ENCODE measurements at regions not wholly inside any gene's neighbourhood (a gene's known extent, or its start where the extent isn't known, plus 50 kb on each side); places are given as distances from the start of the nearest gene placed in this dataset.

DNA sequence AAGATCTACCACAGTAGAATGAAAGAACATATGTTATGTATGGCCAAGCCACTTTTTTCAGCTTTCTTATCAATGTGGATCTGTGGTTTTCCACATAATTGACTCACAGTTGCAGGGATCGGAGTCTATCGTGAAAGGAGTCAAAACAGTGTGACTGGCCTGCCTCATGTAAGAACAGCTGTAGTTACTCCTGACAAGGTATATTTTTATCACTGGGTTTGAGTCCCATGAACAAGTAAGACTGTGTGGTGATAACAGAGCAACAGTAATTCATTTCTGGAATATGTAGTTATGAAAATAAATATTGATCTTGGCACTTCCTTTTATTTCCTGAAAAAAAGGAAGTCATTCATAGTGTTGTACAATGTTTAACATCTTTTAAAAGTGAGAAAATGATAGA lies 416.6 kb downstream of the KLF12 start:
- Mint-ChIP-seq H3K9me3 (no peaks in the 10 kb centered on the region), H3K27ac (no peak overlapping the region), H3K36me3 (peaks cover 16% of the 10 kb centered on the region), H3K4me3 (no peak overlapping the region), H3K27me3 (ENCODE audit: low read depth) (no peaks in the 10 kb centered on the region), H3K4me1 (peaks cover 10% of the 10 kb centered on the region)
- TF ChIP-seq, protein P1, sequence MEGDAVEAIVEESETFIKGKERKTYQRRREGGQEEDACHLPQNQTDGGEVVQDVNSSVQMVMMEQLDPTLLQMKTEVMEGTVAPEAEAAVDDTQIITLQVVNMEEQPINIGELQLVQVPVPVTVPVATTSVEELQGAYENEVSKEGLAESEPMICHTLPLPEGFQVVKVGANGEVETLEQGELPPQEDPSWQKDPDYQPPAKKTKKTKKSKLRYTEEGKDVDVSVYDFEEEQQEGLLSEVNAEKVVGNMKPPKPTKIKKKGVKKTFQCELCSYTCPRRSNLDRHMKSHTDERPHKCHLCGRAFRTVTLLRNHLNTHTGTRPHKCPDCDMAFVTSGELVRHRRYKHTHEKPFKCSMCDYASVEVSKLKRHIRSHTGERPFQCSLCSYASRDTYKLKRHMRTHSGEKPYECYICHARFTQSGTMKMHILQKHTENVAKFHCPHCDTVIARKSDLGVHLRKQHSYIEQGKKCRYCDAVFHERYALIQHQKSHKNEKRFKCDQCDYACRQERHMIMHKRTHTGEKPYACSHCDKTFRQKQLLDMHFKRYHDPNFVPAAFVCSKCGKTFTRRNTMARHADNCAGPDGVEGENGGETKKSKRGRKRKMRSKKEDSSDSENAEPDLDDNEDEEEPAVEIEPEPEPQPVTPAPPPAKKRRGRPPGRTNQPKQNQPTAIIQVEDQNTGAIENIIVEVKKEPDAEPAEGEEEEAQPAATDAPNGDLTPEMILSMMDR (IDR thresholded peaks at IDR 0.05; ENCODE audit: unreplicated experiment), result no peak
- DNase-seq (ENCODE audit: low spot score in 2 of 2, unreplicated experiment in 2 of 2), result no peak

DNA sequence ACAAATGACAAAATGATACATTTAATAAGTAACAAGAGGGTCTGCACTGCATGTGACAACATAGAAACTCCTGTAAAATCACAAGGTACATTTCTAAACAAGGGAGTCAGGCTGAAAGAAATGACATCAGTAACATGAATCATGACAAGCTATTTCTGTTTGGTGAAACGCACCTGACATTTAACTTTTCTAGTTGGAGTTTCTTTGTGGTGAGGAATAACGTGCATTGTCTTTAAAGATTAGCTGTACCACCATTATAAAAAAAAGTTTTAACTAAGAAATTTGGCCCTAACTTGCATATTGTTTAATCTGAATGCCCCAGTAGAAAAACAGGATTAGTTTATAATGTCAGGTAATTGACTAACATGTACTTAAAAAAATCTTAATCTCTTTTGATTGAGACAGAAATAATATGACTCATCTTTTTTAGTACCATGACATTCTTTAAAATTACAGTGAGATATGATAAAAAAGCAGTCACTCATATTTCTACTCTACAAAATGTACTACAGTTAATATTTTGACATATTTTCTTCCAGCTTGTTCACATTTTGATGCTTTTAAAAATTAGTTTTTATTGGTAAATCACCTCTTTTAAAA lies 418.2 kb downstream of the KLF12 start:
- no peaks in the 10 kb centered on the region for H3K27me3 Mint-ChIP-seq (ENCODE audit: low read depth)
- no peak overlapping the region for H3K27ac Mint-ChIP-seq
- H3K4me3 Mint-ChIP-seq, result no peak overlapping the region

DNA sequence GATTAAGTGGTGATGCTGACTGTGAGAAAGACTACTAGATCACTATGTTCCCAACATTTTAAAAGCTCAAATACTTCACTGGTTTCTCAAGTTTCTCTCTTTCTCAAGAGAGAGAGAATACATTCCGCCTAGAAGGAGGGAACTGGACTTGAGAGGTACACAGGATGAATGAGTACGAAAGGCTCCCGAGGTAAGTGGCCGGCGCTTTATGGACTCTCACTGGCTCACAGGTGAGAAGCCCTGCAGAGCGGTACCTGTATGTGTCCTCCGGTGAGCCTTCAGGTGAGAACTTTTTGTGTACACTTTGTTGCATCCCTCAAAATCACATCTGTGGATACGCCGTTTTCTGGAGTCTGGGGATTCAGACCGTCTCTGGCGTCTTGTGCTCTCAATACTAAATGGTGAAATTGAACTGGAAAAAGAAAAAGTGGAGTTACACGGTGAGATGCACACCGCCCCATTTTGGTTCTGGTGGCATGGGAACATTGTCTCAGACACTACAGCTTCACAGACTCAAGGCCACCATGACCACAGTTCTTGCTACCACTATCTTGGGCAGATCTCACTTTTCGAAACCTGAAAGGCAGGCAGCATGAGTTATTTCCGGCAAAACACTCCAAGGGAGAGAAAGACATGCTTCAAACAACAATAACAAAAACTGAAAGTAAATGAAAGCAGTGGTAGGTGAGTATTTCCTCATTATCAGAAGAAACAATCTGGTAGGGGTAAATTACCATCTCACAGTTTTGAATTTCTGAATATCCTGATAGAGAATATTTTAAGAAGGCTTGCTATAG lies 418.9 kb downstream of the KLF12 start:
- Mint-ChIP-seq H3K36me3 (peaks cover 35% of the 10 kb centered on the region), H3K27me3 (ENCODE audit: low read depth) (no peaks in the 10 kb centered on the region), H3K4me3 (no peak overlapping the region), H3K27ac (no peak overlapping the region), H3K4me1 (peaks cover 10% of the 10 kb centered on the region), H3K9me3 (peaks cover 6% of the 10 kb centered on the region)
- DNase-seq (ENCODE audit: low spot score in 2 of 2, unreplicated experiment in 2 of 2), result no peak
- TF ChIP-seq, protein P1 (IDR thresholded peaks at IDR 0.05; ENCODE audit: unreplicated experiment), result no peak

More for the DNA sequence above, 418.2 kb downstream of the KLF12 start:
- TF ChIP-seq, protein P1 (IDR thresholded peaks at IDR 0.05; ENCODE audit: unreplicated experiment), result no peak
- peaks cover 10% of the 10 kb centered on the region for H3K4me1 Mint-ChIP-seq
- H3K9me3 Mint-ChIP-seq, result peaks cover 6% of the 10 kb centered on the region
- peaks cover 29% of the 10 kb centered on the region for H3K36me3 Mint-ChIP-seq
- no peak for DNase-seq (ENCODE audit: low spot score in 2 of 2, unreplicated experiment in 2 of 2)

DNA sequence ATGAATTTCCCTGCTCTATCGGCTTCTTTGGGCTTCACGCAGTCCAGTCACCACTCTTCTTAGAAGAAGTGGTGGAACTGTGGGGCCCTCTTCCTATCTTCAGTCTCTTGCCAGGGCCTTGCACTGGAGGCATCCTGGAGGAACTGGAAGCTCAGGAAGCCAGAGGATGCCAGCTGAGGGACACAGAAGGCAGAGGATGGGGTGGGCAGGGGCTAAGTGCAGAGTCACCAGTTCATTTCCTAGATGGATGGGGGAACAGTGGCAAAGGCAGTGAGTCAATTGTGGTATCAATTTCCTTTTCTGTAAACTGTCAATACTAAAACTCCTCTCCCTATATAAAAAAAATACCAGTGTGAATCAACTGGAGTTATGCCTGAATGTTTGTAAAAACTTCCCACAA lies 419.7 kb downstream of the KLF12 start:
- Mint-ChIP-seq H3K27me3 (ENCODE audit: low read depth) (no peaks in the 10 kb centered on the region), H3K27ac (no peak overlapping the region), H3K9me3 (peaks cover 6% of the 10 kb centered on the region), H3K4me3 (no peak overlapping the region), H3K4me1 (peaks cover 10% of the 10 kb centered on the region), H3K36me3 (peaks cover 35% of the 10 kb centered on the region)
- TF ChIP-seq, protein P1 (IDR thresholded peaks at IDR 0.05; ENCODE audit: unreplicated experiment), result no peak
- no peak for DNase-seq (ENCODE audit: low spot score in 2 of 2, unreplicated experiment in 2 of 2)

- peaks cover 20% of the 10 kb centered on the region for H3K4me1 Mint-ChIP-seq
- no peak overlapping the region for H3K27ac Mint-ChIP-seq
- H3K4me3 Mint-ChIP-seq, result no peak overlapping the region
These were observed 425.7 kb downstream of the KLF12 start for GRCh38 chr13:73708393-73708985.

More at GRCh38 chr13:73708393-73708985, 425.7 kb downstream of the KLF12 start:
- TF ChIP-seq, protein P1 (IDR thresholded peaks at IDR 0.05; ENCODE audit: unreplicated experiment), result peak; percentile 85
- H3K36me3 Mint-ChIP-seq, result peaks cover 36% of the 10 kb centered on the region
- H3K27me3 Mint-ChIP-seq (ENCODE audit: low read depth), result no peaks in the 10 kb centered on the region
- peaks cover 12% of the 10 kb centered on the region for H3K9me3 Mint-ChIP-seq
- peak in 1 of 2 experiments; percentile 58 for DNase-seq (ENCODE audit: low spot score in 2 of 2, unreplicated experiment in 2 of 2)

All from mesothelial cell of epicardium (in vitro differentiated cells).